Activated CD4-positive, alpha-beta T cell treated with anti-CD3 and anti-CD28 coated beads for 36 hours (primary cell): ENCODE measurements at regions not wholly inside any gene's neighbourhood (a gene's known extent, or its start where the extent isn't known, plus 50 kb on each side); places are given as distances from the start of the nearest gene placed in this dataset.
"Not testable (repeated sequence)": the region's sequence is repeated elsewhere in the genome, so short reads cannot be mapped to it uniquely, and the experiment has no call there.

Source experiments
- ATAC-seq: fragments of 200-7000 bp; cut with Tn5 transposase; one replicate; pipeline ENCODE4 v1.10.0; 2021; ENCODE audit warnings: mild to moderate bottlenecking, moderate library complexity
- CTCF ChIA-PET: fragments of 350-600 bp; sonication (Branson Sonifier 250); formaldehyde crosslinking; loops from one replicate; lab custom pipeline; 2021; ENCODE audit warnings: antibody characterized with exemption; lab: Charles Lee
- POLR2A ChIA-PET: fragments of 350-600 bp; sonication (Branson Sonifier 250); formaldehyde crosslinking; loops from one replicate; lab custom pipeline; 2021; ENCODE audit warnings: antibody characterized with exemption, inconsistent platforms; lab: Charles Lee
- DNase-seq: peaks from one replicate; pipeline ENCODE4 v3.0.0-alpha.2; 2020
- H3K27ac Mint-ChIP-seq: one replicate; pipeline ENCODE4 v1.8.0; 2021; ENCODE audit warnings: mixed read lengths
- H3K27me3 Mint-ChIP-seq: one replicate; pipeline ENCODE4 v1.8.0; 2021; ENCODE audit warnings: mixed read lengths
- H3K36me3 Mint-ChIP-seq: one replicate; pipeline ENCODE4 v1.8.0; 2021; ENCODE audit warnings: low read depth, mixed read lengths
- H3K4me1 Mint-ChIP-seq: one replicate; pipeline ENCODE4 v1.8.0; 2021; ENCODE audit warnings: mixed read lengths
- H3K4me3 Mint-ChIP-seq: one replicate; pipeline ENCODE4 v1.8.0; 2021; ENCODE audit warnings: mild to moderate bottlenecking, moderate library complexity, mixed read lengths
- H3K9me3 Mint-ChIP-seq: one replicate; pipeline ENCODE4 v1.8.0; 2021; ENCODE audit warnings: low read depth, mixed read lengths
- intact Hi-C, 2 experiments: fragments of 100-400 bp; cut with DNase I in 1 of 2; cut with micrococcal nuclease in 1 of 2; formaldehyde crosslinking; loops; one replicate each; pipeline versions ENCODE4 v1.14.2 to v1.15.1; 2022 to 2024; cut with DNase I, micrococcal nuclease

- peaks cover 4% of the 10 kb centered on the region for H3K27me3 Mint-ChIP-seq
- DNase-seq (no peak), ATAC-seq (no peak)
- no peaks in the 10 kb centered on the region for H3K36me3 Mint-ChIP-seq
- no peaks in the 10 kb centered on the region for H3K9me3 Mint-ChIP-seq
- no peak overlapping the region for H3K4me3 Mint-ChIP-seq
- H3K4me1 Mint-ChIP-seq: no peaks in the 10 kb centered on the region
- POLR2A ChIA-PET: no interaction called here
- H3K27ac Mint-ChIP-seq: no peak overlapping the region
- CTCF ChIA-PET: no interaction called here
- intact Hi-C loops: no loop called here
Measured at GRCh38 chr2:175729049-175729706, 272.9 kb downstream of the LNPK start.

- Mint-ChIP-seq H3K27ac (no peak overlapping the region), H3K4me1 (no peaks in the 10 kb centered on the region), H3K4me3 (no peak overlapping the region), H3K27me3 (peaks cover 4% of the 10 kb centered on the region), H3K36me3 (no peaks in the 10 kb centered on the region), H3K9me3 (peaks cover 3% of the 10 kb centered on the region)
- intact Hi-C loops: no loop called here
- no peak for ATAC-seq
- no peak for DNase-seq
- POLR2A ChIA-PET: no interaction called here
- CTCF ChIA-PET: no interaction called here
Measured at GRCh38 chr2:175728032-175728431, 274.0 kb downstream of the LNPK start.

- Mint-ChIP-seq H3K9me3 (peaks cover 3% of the 10 kb centered on the region), H3K36me3 (no peaks in the 10 kb centered on the region), H3K27ac (no peak overlapping the region), H3K27me3 (peaks cover 3% of the 10 kb centered on the region), H3K4me3 (no peak overlapping the region), H3K4me1 (no peaks in the 10 kb centered on the region)
- no peak for ATAC-seq
- ChIA-PET POLR2A (no interaction called here), CTCF (no interaction called here)
- intact Hi-C loops: no loop called here
- no peak for DNase-seq
Measured at GRCh38 chr2:175726223-175726622, 275.8 kb downstream of the LNPK start.

GRCh38 chr2:175709248-175709647, 292.8 kb downstream of the LNPK start:
- ATAC-seq (no peak), DNase-seq (no peak)
- peaks cover 33% of the 10 kb centered on the region for H3K27me3 Mint-ChIP-seq
- intact Hi-C loops: no loop called here
- CTCF ChIA-PET: no interaction called here
- POLR2A ChIA-PET: no interaction called here
- H3K27ac Mint-ChIP-seq: no peak overlapping the region
- no peaks in the 10 kb centered on the region for H3K9me3 Mint-ChIP-seq
- no peaks in the 10 kb centered on the region for H3K4me1 Mint-ChIP-seq
- no peaks in the 10 kb centered on the region for H3K36me3 Mint-ChIP-seq
- no peak overlapping the region for H3K4me3 Mint-ChIP-seq

GRCh38 chr2:175707322-175707721, 294.7 kb downstream of the LNPK start:
- ChIA-PET POLR2A (no interaction called here), CTCF (interaction anchor here (0.9 kb wide), 1 partner anchor 187 kb away, joined by 3 read pairs; no protein-coding TSS in a partner anchor)
- Mint-ChIP-seq H3K36me3 (no peaks in the 10 kb centered on the region), H3K27me3 (peaks cover 33% of the 10 kb centered on the region), H3K27ac (no peak overlapping the region), H3K4me3 (no peak overlapping the region), H3K9me3 (no peaks in the 10 kb centered on the region), H3K4me1 (no peaks in the 10 kb centered on the region)
- intact Hi-C loops: no loop called here
- ATAC-seq (no peak), DNase-seq (no peak)

GRCh38 chr2:175704568-175704967, 297.5 kb downstream of the LNPK start:
- H3K4me3 Mint-ChIP-seq, H3K9me3 Mint-ChIP-seq, H3K27ac Mint-ChIP-seq, ATAC-seq, intact Hi-C loops, H3K4me1 Mint-ChIP-seq, DNase-seq, H3K36me3 Mint-ChIP-seq, CTCF ChIA-PET, POLR2A ChIA-PET: not testable (repeated sequence)
- H3K27me3 Mint-ChIP-seq: peaks cover 20% of the 10 kb centered on the region

GRCh38 chr2:175698061-175698460, 304.0 kb downstream of the LNPK start:
- H3K27me3 Mint-ChIP-seq: peaks cover 9% of the 10 kb centered on the region
- no peaks in the 10 kb centered on the region for H3K36me3 Mint-ChIP-seq
- H3K4me1 Mint-ChIP-seq: no peaks in the 10 kb centered on the region
- ChIA-PET CTCF (interaction anchor here (1.3 kb wide), 1 partner anchor 9 kb away, joined by 3 read pairs; no protein-coding TSS in a partner anchor), POLR2A (no interaction called here)
- H3K4me3 Mint-ChIP-seq: no peak overlapping the region
- no peak overlapping the region for H3K27ac Mint-ChIP-seq
- no peaks in the 10 kb centered on the region for H3K9me3 Mint-ChIP-seq
- intact Hi-C loops: no loop called here
- no peak for DNase-seq
- no peak for ATAC-seq

- ATAC-seq (no peak), DNase-seq (peak; percentile 19)
- ChIA-PET CTCF (interaction anchor here (0.7 to 5.5 kb wide), 17 partner anchors 11 to 962 kb away, joined by 3 to 86 read pairs (median 3); no protein-coding TSS in a partner anchor), POLR2A (no interaction called here)
- no peaks in the 10 kb centered on the region for H3K4me1 Mint-ChIP-seq
- intact Hi-C loops: loop anchor here (1.0 to 5.0 kb wide), 4 partner anchors 398 to 1457 kb away; no protein-coding TSS in a partner anchor
- H3K4me3 Mint-ChIP-seq: no peak overlapping the region
- no peak overlapping the region for H3K27ac Mint-ChIP-seq
- no peaks in the 10 kb centered on the region for H3K36me3 Mint-ChIP-seq
- H3K9me3 Mint-ChIP-seq: no peaks in the 10 kb centered on the region
- peaks cover 18% of the 10 kb centered on the region for H3K27me3 Mint-ChIP-seq
Measured at GRCh38 chr2:175690113-175690837, 311.8 kb downstream of the LNPK start.

- intact Hi-C loops: loop anchor here in 1 of 2 experiments (5.0 kb wide), 1 partner anchor 321 kb away; no protein-coding TSS in a partner anchor
- no peak overlapping the region for H3K27ac Mint-ChIP-seq
- no peaks in the 10 kb centered on the region for H3K4me1 Mint-ChIP-seq
- CTCF ChIA-PET: interaction anchor here (0.7 to 5.5 kb wide), 7 partner anchors 8 to 409 kb away, joined by 3 to 86 read pairs (median 3); no protein-coding TSS in a partner anchor
- no peak for ATAC-seq
- no peaks in the 10 kb centered on the region for H3K36me3 Mint-ChIP-seq
- no peak for DNase-seq
- H3K9me3 Mint-ChIP-seq: no peaks in the 10 kb centered on the region
- POLR2A ChIA-PET: no interaction called here
- H3K27me3 Mint-ChIP-seq: peaks cover 16% of the 10 kb centered on the region
- no peak overlapping the region for H3K4me3 Mint-ChIP-seq
Measured at GRCh38 chr2:175688243-175688642, 313.8 kb downstream of the LNPK start.

- no peak for ATAC-seq
- ChIA-PET CTCF (interaction anchor here (1.0 to 5.5 kb wide), 4 partner anchors 12 to 410 kb away, joined by 3 to 86 read pairs (median 3); no protein-coding TSS in a partner anchor), POLR2A (interaction anchor here (0.8 kb wide), 1 partner anchor 11 kb away, joined by 3 read pairs; no protein-coding TSS in a partner anchor)
- Mint-ChIP-seq H3K4me3 (no peak overlapping the region), H3K27ac (no peak overlapping the region), H3K4me1 (no peaks in the 10 kb centered on the region), H3K9me3 (no peaks in the 10 kb centered on the region), H3K36me3 (no peaks in the 10 kb centered on the region), H3K27me3 (peaks cover 19% of the 10 kb centered on the region)
- intact Hi-C loops: loop anchor here in 1 of 2 experiments (5.0 kb wide), 1 partner anchor 320 kb away; no protein-coding TSS in a partner anchor
- no peak for DNase-seq
Measured at GRCh38 chr2:175687465-175687864, 314.6 kb downstream of the LNPK start.

DNA sequence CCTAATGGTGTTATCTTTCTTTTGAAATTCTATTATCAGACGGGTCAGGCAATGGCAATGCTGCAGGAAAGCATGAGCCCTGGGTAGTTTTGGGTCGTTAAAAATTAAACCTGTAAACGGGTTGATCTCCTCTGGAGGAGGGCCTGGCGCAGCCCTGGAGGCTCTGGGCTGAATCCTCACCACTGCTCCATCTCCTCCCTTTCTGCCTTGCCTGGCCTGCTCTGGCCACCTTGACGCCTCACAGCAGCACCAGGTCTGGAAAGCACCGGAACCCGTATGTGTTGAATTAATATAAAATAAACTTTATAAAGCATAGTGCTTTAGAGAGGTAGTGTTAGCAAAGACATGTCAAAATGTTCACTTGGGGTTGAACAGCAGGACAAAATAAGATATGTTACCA, 316.1 kb downstream of the LNPK start:
- intact Hi-C loops: loop anchor here in 1 of 2 experiments (5.0 kb wide), 1 partner anchor 319 kb away; no protein-coding TSS in a partner anchor
- ATAC-seq (no peak), DNase-seq (no peak)
- ChIA-PET POLR2A (no interaction called here), CTCF (interaction anchor here (0.5 to 5.5 kb wide), 2 partner anchors 314 to 411 kb away, joined by 3 to 86 read pairs; no protein-coding TSS in a partner anchor)
- Mint-ChIP-seq H3K4me1 (no peaks in the 10 kb centered on the region), H3K4me3 (no peak overlapping the region), H3K27ac (no peak overlapping the region), H3K36me3 (no peaks in the 10 kb centered on the region), H3K27me3 (peaks cover 17% of the 10 kb centered on the region), H3K9me3 (no peaks in the 10 kb centered on the region)
